ENCODE measurements at regions not wholly inside any gene's neighbourhood (a gene's known extent, or its start where the extent isn't known, plus 50 kb on each side); places are given as distances from the start of the nearest gene placed in this dataset.

GRCh38 chr6:113447088-113447831 is 409.9 kb upstream of the MARCKS start:
- no peak for DNase-seq

- no peak for DNase-seq
Observed at GRCh38 chr6:113449051-113449450, 408.1 kb upstream of the MARCKS start.

- no peak for DNase-seq
Observed at GRCh38 chr6:113450061-113450465, 407.1 kb upstream of the MARCKS start.

- DNase-seq: no peak
Observed at GRCh38 chr6:113451049-113451448, 406.1 kb upstream of the MARCKS start.

GRCh38 chr6:113457198-113457597 is 399.9 kb upstream of the MARCKS start:
- DNase-seq: no peak

GRCh38 chr6:113457751-113458150 is 399.4 kb upstream of the MARCKS start:
- no peak for DNase-seq

GRCh38 chr6:113458368-113459010 is 398.7 kb upstream of the MARCKS start:
- DNase-seq: no peak

GRCh38 chr6:113461153-113461932 is 395.8 kb upstream of the MARCKS start:
- no peak for DNase-seq

GRCh38 chr6:113464536-113464935 is 392.6 kb upstream of the MARCKS start:
- no peak for DNase-seq

- no peak for DNase-seq
Observed at GRCh38 chr6:113464960-113465359, 392.2 kb upstream of the MARCKS start.

- DNase-seq: no peak
Observed at GRCh38 chr6:113466526-113466925, 390.6 kb upstream of the MARCKS start.

- DNase-seq: no peak
Observed at GRCh38 chr6:113475392-113475791, 381.8 kb upstream of the MARCKS start.

- DNase-seq: no peak
Observed at GRCh38 chr6:113476937-113477839, 380.0 kb upstream of the MARCKS start.

- DNase-seq: no peak
Observed at GRCh38 chr6:113480616-113481015, 376.5 kb upstream of the MARCKS start.

GRCh38 chr6:113481458-113481857 is 375.7 kb upstream of the MARCKS start:
- DNase-seq: no peak

- no peak for DNase-seq
Observed at GRCh38 chr6:113481910-113482309, 375.2 kb upstream of the MARCKS start.

- DNase-seq: no peak
Observed at GRCh38 chr6:113482771-113483170, 374.4 kb upstream of the MARCKS start.

- no peak for DNase-seq
Observed at GRCh38 chr6:113486199-113486598, 370.9 kb upstream of the MARCKS start.

GRCh38 chr6:113487489-113488058 is 369.6 kb upstream of the MARCKS start:
- no peak for DNase-seq

GRCh38 chr6:113488061-113488460 is 369.1 kb upstream of the MARCKS start:
- DNase-seq: no peak

- no peak for DNase-seq
Observed at GRCh38 chr6:113488812-113489685, 368.1 kb upstream of the MARCKS start.
